PC-3 (cell line): ENCODE measurements at regions not wholly inside any gene's neighbourhood (a gene's known extent, or its start where the extent isn't known, plus 50 kb on each side); places are given as distances from the start of the nearest gene placed in this dataset.

Source experiments
- ATAC-seq: fragments of 200-7000 bp; cut with Tn5 transposase; 2 replicates; pipeline ENCODE4 v1.9.1; 2020; ENCODE audit warnings: mild to moderate bottlenecking, moderate library complexity
- BruUV-seq: library from RNA; stranded (reverse); fragments of 400-500 nt; replicated peaks from 2 replicates; lab custom pipeline; 2021; lab: Mats Ljungman, UMichigan
- CTCF ChIA-PET: fragments of 300-600 bp; sonication (Branson Sonifier 250); formaldehyde crosslinking; loops from one replicate; lab custom pipeline; 2022; ENCODE audit warnings: antibody characterized with exemption; lab: Charles Lee
- POLR2A ChIA-PET: fragments of 300-600 bp; sonication (Branson Sonifier 250); formaldehyde crosslinking; loops from one replicate; lab custom pipeline; 2022; ENCODE audit warnings: antibody characterized with exemption; ENCODE audit not compliant: unreplicated experiment; lab: Charles Lee
- DNase-seq: peaks from one replicate; pipeline ENCODE4 v3.0.0-alpha.2; 2015
- H2AFZ ChIP-seq: fragments of 300-600 bp; sonication (generic); 2 replicates; pipeline ENCODE4 v1.6.0; 2016; ENCODE audit warnings: antibody characterized with exemption, low read length
- H3F3A ChIP-seq: fragments of 300-600 bp; sonication (generic); one replicate; pipeline ENCODE4 v1.6.0; 2017; ENCODE audit warnings: antibody characterized with exemption, low read length, control low read depth, mild to moderate bottlenecking; ENCODE audit not compliant: unreplicated experiment
- H3K27ac ChIP-seq: fragments of 300-600 bp; sonication (generic); 2 replicates; pipeline ENCODE4 v1.5.1; 2016; ENCODE audit warnings: mild to moderate bottlenecking, low read length
- H3K27me3 ChIP-seq: fragments of 300-600 bp; sonication (generic); 2 replicates; pipeline ENCODE4 v1.6.1; 2016; ENCODE audit warnings: low read length, mixed read lengths
- H3K36me3 ChIP-seq: fragments of 300-600 bp; sonication (generic); 2 replicates; pipeline ENCODE4 v1.6.1; 2016; ENCODE audit warnings: low read depth, mixed run types, low read length, mixed read lengths
- H3K4me1 ChIP-seq: fragments of 300-600 bp; sonication (generic); 2 replicates; pipeline ENCODE4 v1.5.1; 2016; ENCODE audit warnings: low read length; ENCODE audit not compliant: insufficient read depth
- H3K4me2 ChIP-seq: fragments of 300-600 bp; sonication (generic); 2 replicates; pipeline ENCODE4 v1.6.0; 2016; ENCODE audit warnings: low read length
- H3K4me3 ChIP-seq: fragments of 300-600 bp; sonication (generic); 2 replicates; pipeline ENCODE4 v1.5.1; 2016; ENCODE audit warnings: mild to moderate bottlenecking, low read length, mixed read lengths
- H3K79me2 ChIP-seq: fragments of 300-600 bp; sonication (generic); 2 replicates; pipeline ENCODE4 v1.6.1; 2017; ENCODE audit warnings: low read length, mixed read lengths
- H3K9ac ChIP-seq: fragments of 300-600 bp; sonication (generic); 2 replicates; pipeline ENCODE4 v1.6.0; 2016; ENCODE audit warnings: mild to moderate bottlenecking, low read length
- H3K9me2 ChIP-seq: fragments of 300-600 bp; sonication (generic); replicated peaks from 2 replicates; pipeline ENCODE4 v1.6.1; 2016; ENCODE audit warnings: mixed run types, low read length, mixed read lengths
- H3K9me3 ChIP-seq: fragments of 300-600 bp; sonication (generic); 2 replicates; pipeline ENCODE4 v1.6.1; 2016; ENCODE audit warnings: low read length, mixed read lengths
- H4K20me1 ChIP-seq: fragments of 300-600 bp; sonication (generic); 2 replicates; pipeline ENCODE4 v1.6.1; 2016; ENCODE audit warnings: low read length, mixed read lengths
- EZH2 ChIP-seq: fragments of 300-600 bp; sonication (generic); IDR thresholded peaks from one replicate; pipeline ENCODE4 v1.6.1; 2017; ENCODE audit warnings: antibody characterized with exemption, mild to moderate bottlenecking, low read length; ENCODE audit not compliant: unreplicated experiment
- EZH2phosphoT487 ChIP-seq: fragments of 300-600 bp; sonication (generic); IDR thresholded peaks from 2 replicates; pipeline ENCODE4 v1.6.1; 2018; ENCODE audit warnings: mild to moderate bottlenecking, antibody characterized with exemption, low read length, borderline replicate concordance
- intact Hi-C: fragments of 100-400 bp; cut with micrococcal nuclease; formaldehyde crosslinking; loops from 2 replicates; pipeline ENCODE4 v1.9.0; 2023
- TF ChIP-seq, protein P1 (sequence below): fragments of 300-600 bp; sonication (generic); conservative IDR thresholded peaks from 2 replicates; pipeline ENCODE4 v1.5.1; 2017; ENCODE audit warnings: antibody characterized with exemption, low read depth, mild to moderate bottlenecking, low read length

DNA sequence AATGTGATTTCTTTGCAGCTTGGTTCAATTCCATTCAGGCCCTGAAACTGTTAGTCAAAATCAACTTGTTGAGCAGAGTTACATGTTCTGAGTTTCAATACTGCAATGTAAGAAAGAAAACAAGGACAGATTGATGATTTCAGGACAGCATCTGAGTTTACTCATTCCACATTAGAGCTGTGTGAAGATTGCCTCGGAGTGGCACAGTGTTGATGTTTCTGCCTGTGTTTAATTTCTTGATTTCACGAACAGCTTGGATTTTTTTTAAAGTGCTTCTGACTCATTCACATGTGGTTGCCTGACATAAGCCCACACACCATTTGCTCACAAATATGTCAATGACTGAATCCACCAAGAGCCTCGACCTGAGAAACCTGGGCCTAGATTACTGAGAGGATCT is 101.2 kb upstream of the PARD3 start:
- Histone ChIP-seq H3K9ac (no peak overlapping the region), H3K79me2 (no peaks in the 10 kb centered on the region), H3K4me2 (no peak overlapping the region), H3K27ac (no peak overlapping the region), H3K27me3 (no peaks in the 10 kb centered on the region), H3K4me3 (no peak overlapping the region), H3K9me2 (no peaks in the 10 kb centered on the region), H3K9me3 (no peaks in the 10 kb centered on the region), H3K4me1 (no peaks in the 10 kb centered on the region), H3K36me3 (no peaks in the 10 kb centered on the region), H2AFZ (peak overlapping the region; percentile 1; the same call in 1 of the 2 replicates), H4K20me1 (no peaks in the 10 kb centered on the region), H3F3A (no peaks in the 10 kb centered on the region)
- DNase-seq = peak; percentile 62
- intact Hi-C loops = no loop called here
- BruUV-seq = no TSS peak
- ChIA-PET POLR2A (no interaction called here), CTCF (no interaction called here)
- TF ChIP-seq EZH2phosphoT487 (no peak), EZH2 (no peak)
- TF ChIP-seq, protein P1, sequence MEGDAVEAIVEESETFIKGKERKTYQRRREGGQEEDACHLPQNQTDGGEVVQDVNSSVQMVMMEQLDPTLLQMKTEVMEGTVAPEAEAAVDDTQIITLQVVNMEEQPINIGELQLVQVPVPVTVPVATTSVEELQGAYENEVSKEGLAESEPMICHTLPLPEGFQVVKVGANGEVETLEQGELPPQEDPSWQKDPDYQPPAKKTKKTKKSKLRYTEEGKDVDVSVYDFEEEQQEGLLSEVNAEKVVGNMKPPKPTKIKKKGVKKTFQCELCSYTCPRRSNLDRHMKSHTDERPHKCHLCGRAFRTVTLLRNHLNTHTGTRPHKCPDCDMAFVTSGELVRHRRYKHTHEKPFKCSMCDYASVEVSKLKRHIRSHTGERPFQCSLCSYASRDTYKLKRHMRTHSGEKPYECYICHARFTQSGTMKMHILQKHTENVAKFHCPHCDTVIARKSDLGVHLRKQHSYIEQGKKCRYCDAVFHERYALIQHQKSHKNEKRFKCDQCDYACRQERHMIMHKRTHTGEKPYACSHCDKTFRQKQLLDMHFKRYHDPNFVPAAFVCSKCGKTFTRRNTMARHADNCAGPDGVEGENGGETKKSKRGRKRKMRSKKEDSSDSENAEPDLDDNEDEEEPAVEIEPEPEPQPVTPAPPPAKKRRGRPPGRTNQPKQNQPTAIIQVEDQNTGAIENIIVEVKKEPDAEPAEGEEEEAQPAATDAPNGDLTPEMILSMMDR = no peak
- ATAC-seq = peak; percentile 54

DNA sequence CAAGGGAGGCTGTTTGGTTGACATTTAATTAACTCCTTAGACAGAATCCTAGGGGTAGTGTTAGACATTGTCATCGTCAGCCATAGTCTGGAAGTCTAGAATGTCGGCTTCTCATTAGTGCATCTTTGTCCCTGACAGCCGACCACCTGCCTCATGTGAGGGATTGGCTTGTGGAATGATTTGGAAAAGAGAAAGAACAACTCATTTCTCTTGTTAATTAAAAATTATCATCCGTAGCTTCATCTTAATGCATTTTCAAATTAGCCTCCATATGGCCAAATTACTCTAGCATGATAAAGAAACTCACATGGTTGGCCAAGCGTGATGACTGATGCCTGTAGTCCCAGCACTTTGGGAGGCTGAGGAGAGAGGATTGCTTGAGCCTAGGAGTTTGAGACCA is 97.7 kb upstream of the PARD3 start:
- Histone ChIP-seq H3K9me3 (no peaks in the 10 kb centered on the region), H3K9ac (no peak overlapping the region), H3K4me2 (no peak overlapping the region), H3K27ac (no peak overlapping the region), H3K9me2 (no peaks in the 10 kb centered on the region), H3K27me3 (no peaks in the 10 kb centered on the region), H2AFZ (no peak overlapping the region), H3K79me2 (no peaks in the 10 kb centered on the region), H3K4me3 (no peak overlapping the region), H3K4me1 (no peaks in the 10 kb centered on the region), H3K36me3 (no peaks in the 10 kb centered on the region), H3F3A (no peaks in the 10 kb centered on the region), H4K20me1 (no peaks in the 10 kb centered on the region)
- TF ChIP-seq EZH2phosphoT487 (no peak), EZH2 (no peak)
- TF ChIP-seq, protein P1 = no peak
- intact Hi-C loops = no loop called here
- BruUV-seq = no TSS peak
- CTCF ChIA-PET = no interaction called here
- DNase-seq (no peak), ATAC-seq (no peak)
- POLR2A ChIA-PET = interaction anchor here (0.7 kb wide), 1 partner anchor 54 kb away, joined by 6 read pairs; no protein-coding TSS in a partner anchor

GRCh38 chr10:34911661-34912205 is 96.6 kb upstream of the PARD3 start:
- Histone ChIP-seq H3K36me3 (no peaks in the 10 kb centered on the region), H3K79me2 (no peaks in the 10 kb centered on the region), H3K27ac (no peak overlapping the region), H3K27me3 (no peaks in the 10 kb centered on the region), H3K4me1 (no peaks in the 10 kb centered on the region), H4K20me1 (no peaks in the 10 kb centered on the region), H3F3A (no peaks in the 10 kb centered on the region), H3K9ac (no peak overlapping the region), H3K4me2 (no peak overlapping the region), H2AFZ (no peak overlapping the region), H3K9me2 (no peaks in the 10 kb centered on the region), H3K4me3 (no peak overlapping the region), H3K9me3 (no peaks in the 10 kb centered on the region)
- ChIA-PET CTCF (no interaction called here), POLR2A (interaction anchor here (0.6 kb wide), 1 partner anchor 341 kb away, joined by 3 read pairs; no protein-coding TSS in a partner anchor)
- no TSS peak for BruUV-seq
- TF ChIP-seq EZH2 = no peak
- TF ChIP-seq, protein P1 = no peak
- TF ChIP-seq EZH2phosphoT487 = no peak
- intact Hi-C loops = no loop called here
- ATAC-seq (no peak), DNase-seq (no peak)
